Stimulated activated naive CD8-positive, alpha-beta T cell treated with anti-CD3 and anti-CD28 coated beads, Interleukin-15, Interleukin-2, amounts not matched to agents 100 U/mL and 50 U/mL, for 24 hours (primary cell): ENCODE measurements at regions not wholly inside any gene's neighbourhood (a gene's known extent, or its start where the extent isn't known, plus 50 kb on each side); places are given as distances from the start of the nearest gene placed in this dataset.

Source experiments
- ATAC-seq: fragments of 150-1000 bp; cut with Tn5 transposase; one replicate; pipeline ENCODE4 v1.10.0; 2021
- DNase-seq: peaks from one replicate; pipeline ENCODE4 v3.0.0; 2021

DNA sequence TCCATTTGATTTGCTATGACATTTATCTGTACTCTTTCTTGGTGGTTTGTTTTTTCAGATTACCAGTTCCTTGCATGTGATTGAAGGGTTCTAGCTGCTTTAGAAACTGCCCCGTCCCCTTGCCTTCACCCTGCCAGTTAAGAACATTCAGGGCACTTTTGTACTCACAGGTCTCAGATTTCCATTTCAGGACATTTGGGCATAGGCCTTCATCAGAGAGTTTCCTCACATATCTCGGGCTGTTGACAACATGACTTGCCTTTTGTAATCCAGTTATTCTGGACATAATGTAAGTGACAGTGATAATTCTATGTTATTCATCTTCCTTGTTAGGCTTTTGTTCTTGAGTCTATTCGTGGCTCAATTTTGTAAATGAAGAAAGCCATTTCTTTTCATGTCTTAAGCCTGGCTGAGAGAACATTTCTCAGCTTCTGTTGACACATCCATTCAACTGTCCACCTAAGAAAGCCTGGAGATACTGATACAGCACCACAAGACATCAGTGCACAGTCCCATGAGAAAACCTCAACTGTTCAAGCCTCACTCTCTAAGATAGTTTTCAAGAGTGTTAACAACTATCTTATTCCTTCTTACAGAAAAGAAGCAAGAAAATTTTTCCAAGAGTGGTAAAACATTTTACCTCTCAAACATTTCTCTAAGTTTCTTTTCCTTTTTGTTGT lies 209.3 kb upstream of the SGK1 start:
- DNase-seq (no peak), ATAC-seq (no peak)

GRCh38 chr6:134525190-134525868 lies 207.4 kb upstream of the SGK1 start:
- ATAC-seq (no peak), DNase-seq (no peak)

DNA sequence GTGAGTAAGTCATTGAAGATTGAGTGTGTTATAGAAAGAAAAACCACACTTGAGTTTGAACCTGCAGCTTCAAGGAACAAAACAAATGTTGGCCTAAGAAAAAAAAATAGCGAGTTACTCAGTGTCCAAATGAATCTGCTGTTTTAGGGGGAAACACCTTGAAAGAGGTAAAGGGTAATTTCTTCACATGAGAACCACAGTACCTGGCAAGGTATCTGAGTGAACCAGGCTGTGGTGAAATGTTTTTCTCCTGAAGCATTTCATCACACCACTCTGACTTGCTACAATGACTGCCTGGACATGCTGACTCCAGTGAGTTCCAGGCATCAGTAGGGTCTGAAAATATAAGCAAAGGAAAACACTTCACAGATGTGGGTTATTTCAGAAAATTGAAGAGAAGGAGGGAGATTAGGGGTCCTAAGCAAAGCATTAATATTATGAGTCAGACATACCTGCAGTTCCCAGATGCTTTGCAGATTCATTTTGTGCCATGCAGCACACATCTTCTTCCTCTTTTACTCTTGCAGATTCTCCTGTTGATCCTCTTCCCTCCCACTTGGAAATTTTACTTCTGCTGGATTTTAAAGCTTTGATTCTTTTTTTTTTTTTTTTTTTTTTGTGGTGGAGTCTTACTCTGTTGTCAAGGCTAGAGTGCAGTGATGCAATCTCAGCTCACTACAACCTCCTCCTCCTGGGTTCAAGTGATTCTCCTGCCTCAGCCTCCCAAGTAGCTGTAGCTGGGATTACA lies 206.2 kb upstream of the SGK1 start:
- ATAC-seq (peak; percentile 40), DNase-seq (no peak)

DNA sequence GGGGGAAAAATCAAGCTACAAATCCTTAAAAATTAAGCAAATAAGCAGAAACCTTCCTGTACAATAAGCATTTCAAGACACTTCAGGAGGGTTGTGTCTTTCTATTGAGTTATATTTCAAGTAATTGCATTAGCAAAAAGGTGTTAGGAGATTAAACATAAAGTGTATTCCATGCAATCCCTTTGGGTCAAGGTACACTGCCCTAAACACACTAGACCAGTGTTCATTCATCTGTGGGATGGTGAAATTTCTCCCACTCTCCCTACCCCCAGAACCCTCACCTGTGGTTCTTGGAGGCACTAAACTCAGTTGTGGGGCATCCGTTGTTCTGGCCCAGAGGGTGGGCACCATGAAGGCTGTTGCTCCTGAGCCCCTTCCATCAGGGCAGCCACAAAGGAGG lies 205.1 kb upstream of the SGK1 start:
- DNase-seq (no peak), ATAC-seq (no peak)

GRCh38 chr6:134521116-134521501 lies 203.2 kb upstream of the SGK1 start:
- ATAC-seq: no peak
- no peak for DNase-seq

- peak; percentile 53 for ATAC-seq
Measured at GRCh38 chr6:134520181-134521115, 202.5 kb upstream of the SGK1 start.

GRCh38 chr6:134519465-134519864 lies 201.6 kb upstream of the SGK1 start:
- ATAC-seq (peak; percentile 48), DNase-seq (peak; percentile 19)

More at GRCh38 chr6:134520181-134521115, 202.5 kb upstream of the SGK1 start:
- no peak for DNase-seq

- DNase-seq: no peak
Measured at GRCh38 chr6:134517868-134518267, 200.0 kb upstream of the SGK1 start.

GRCh38 chr6:134517145-134517658 lies 199.3 kb upstream of the SGK1 start:
- DNase-seq: no peak
- ATAC-seq: peak; percentile 41

More at GRCh38 chr6:134517868-134518267, 200.0 kb upstream of the SGK1 start:
- no peak for ATAC-seq

DNA sequence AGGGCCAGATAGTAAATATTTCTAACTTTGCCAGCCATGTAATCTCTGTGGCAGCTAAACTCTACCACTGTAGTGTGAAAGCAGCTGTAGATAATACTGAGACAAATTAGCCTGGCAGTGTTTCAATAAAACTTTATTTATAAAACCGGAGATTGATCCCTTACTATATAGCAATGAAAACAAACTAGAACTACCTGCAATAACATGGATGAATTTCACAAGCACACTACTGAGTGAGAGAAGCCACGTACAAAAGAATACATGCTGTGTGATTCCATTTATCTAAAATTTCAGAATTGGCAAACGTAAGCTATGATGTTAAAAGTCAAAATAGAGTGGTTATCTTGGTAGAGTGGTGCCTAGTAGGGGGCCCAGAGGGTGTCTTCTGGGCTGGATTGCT lies 198.7 kb upstream of the SGK1 start:
- ATAC-seq: no peak
- no peak for DNase-seq

- no peak for ATAC-seq
- no peak for DNase-seq
Measured at GRCh38 chr6:134515986-134516385, 198.1 kb upstream of the SGK1 start.

GRCh38 chr6:134512981-134513391 lies 195.1 kb upstream of the SGK1 start:
- DNase-seq: no peak
- no peak for ATAC-seq

GRCh38 chr6:134511984-134512683 lies 194.2 kb upstream of the SGK1 start:
- ATAC-seq: no peak
- no peak for DNase-seq

GRCh38 chr6:134510920-134511319 lies 193.0 kb upstream of the SGK1 start:
- DNase-seq (no peak), ATAC-seq (no peak)

GRCh38 chr6:134510142-134510541 lies 192.2 kb upstream of the SGK1 start:
- DNase-seq (no peak), ATAC-seq (no peak)

DNA sequence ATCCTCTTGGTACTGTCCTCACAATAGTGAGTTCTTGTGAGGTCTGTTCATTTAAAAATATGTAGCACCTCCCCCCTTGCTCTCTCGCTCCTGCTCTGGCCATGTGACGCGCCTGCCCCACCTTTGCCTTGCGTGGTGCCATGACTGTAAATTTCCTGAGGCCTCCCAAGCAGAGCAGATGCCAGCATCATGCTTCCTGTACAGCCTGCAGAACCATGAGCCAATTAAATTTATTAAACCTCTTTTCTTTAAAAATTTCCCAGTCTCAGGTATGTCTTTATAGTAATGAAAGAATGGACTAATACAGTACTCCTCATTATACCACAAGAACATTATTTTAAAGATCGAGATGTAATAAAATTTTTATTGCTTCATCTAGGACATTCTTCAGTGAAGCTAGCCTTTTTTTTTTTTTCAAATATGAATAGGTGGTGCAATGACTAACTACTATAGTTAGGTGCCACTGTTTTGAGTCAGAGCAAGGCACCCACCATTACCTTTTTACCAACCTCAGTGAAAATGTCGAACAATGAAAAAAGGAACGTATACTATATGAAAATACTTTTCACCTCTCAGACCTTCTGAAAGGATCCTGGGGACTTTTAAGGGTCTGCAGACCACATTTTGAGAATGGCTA lies 191.1 kb upstream of the SGK1 start:
- no peak for ATAC-seq
- DNase-seq: no peak

GRCh38 chr6:134506162-134506561 lies 188.2 kb upstream of the SGK1 start:
- DNase-seq (no peak), ATAC-seq (no peak)

- DNase-seq: no peak
- ATAC-seq: no peak
Measured at GRCh38 chr6:134503585-134504281, 185.8 kb upstream of the SGK1 start.

GRCh38 chr6:134502614-134503549 lies 185.0 kb upstream of the SGK1 start:
- DNase-seq: no peak

More at GRCh38 chr6:134502614-134503549, 185.0 kb upstream of the SGK1 start:
- ATAC-seq: no peak
